Activated B cell treated with CpG ODN at 0.5 μM for 24 hours (primary cell): ENCODE measurements at regions not wholly inside any gene's neighbourhood (a gene's known extent, or its start where the extent isn't known, plus 50 kb on each side); places are given as distances from the start of the nearest gene placed in this dataset.

Experiments used
- ATAC-seq: fragments of 200-7000 bp; cut with Tn5 transposase; one replicate; pipeline ENCODE4 v1.10.0; 2021; ENCODE audit warnings: low read depth, mild to moderate bottlenecking, moderate library complexity
- CTCF ChIA-PET: fragments of 350-600 bp; sonication (Branson Sonifier 250); formaldehyde crosslinking; loops from one replicate; lab custom pipeline; 2021; ENCODE audit warnings: antibody characterized with exemption; lab: Charles Lee
- POLR2A ChIA-PET: fragments of 350-600 bp; sonication (Branson Sonifier 250); formaldehyde crosslinking; loops from one replicate; lab custom pipeline; 2021; ENCODE audit warnings: antibody characterized with exemption; lab: Charles Lee
- DNase-seq: peaks from one replicate; pipeline ENCODE4 v3.0.0; 2022
- H3K27ac Mint-ChIP-seq: one replicate; pipeline ENCODE4 v1.8.0; 2020; ENCODE audit warnings: mixed read lengths
- H3K27me3 Mint-ChIP-seq: one replicate; pipeline ENCODE4 v1.8.0; 2021; ENCODE audit warnings: mixed read lengths
- H3K36me3 Mint-ChIP-seq: one replicate; pipeline ENCODE4 v1.8.0; 2021; ENCODE audit warnings: low read depth, mixed read lengths
- H3K4me1 Mint-ChIP-seq: one replicate; pipeline ENCODE4 v1.8.0; 2021; ENCODE audit warnings: mixed read lengths
- H3K4me3 Mint-ChIP-seq: one replicate; pipeline ENCODE4 v1.8.0; 2020; ENCODE audit warnings: mild to moderate bottlenecking, mixed read lengths
- H3K9me3 Mint-ChIP-seq: one replicate; pipeline ENCODE4 v1.8.0; 2020; ENCODE audit warnings: mixed read lengths
- CTCF ChIP-seq: fragments of 200-600 bp; IDR thresholded peaks from one replicate; pipeline ENCODE4 v1.8.0; 2022; ENCODE audit warnings: antibody characterized with exemption, mild to moderate bottlenecking
- intact Hi-C: fragments of 100-400 bp; cut with micrococcal nuclease; formaldehyde crosslinking; loops from one replicate; pipeline ENCODE4 v1.15.1; 2024

GRCh38 chr20:47868236-47868635, 83.0 kb upstream of the SULF2 start:
- TF ChIP-seq CTCF, result no peak
- intact Hi-C loops, result no loop called here
- ChIA-PET CTCF (no interaction called here), POLR2A (no interaction called here)
- DNase-seq (no peak), ATAC-seq (no peak)
- H3K4me1 Mint-ChIP-seq, result no peaks in the 10 kb centered on the region
- H3K4me3 Mint-ChIP-seq, result no peak overlapping the region
- no peak overlapping the region for H3K27ac Mint-ChIP-seq
- peaks cover 24% of the 10 kb centered on the region for H3K27me3 Mint-ChIP-seq
- H3K36me3 Mint-ChIP-seq, result no peaks in the 10 kb centered on the region
- peaks cover 3% of the 10 kb centered on the region for H3K9me3 Mint-ChIP-seq

- intact Hi-C loops, result no loop called here
- DNase-seq, result no peak
- POLR2A ChIA-PET, result no interaction called here
- Mint-ChIP-seq H3K4me3 (no peak overlapping the region), H3K9me3 (peaks cover 7% of the 10 kb centered on the region), H3K27ac (no peak overlapping the region), H3K27me3 (peaks cover 24% of the 10 kb centered on the region), H3K4me1 (no peaks in the 10 kb centered on the region), H3K36me3 (no peaks in the 10 kb centered on the region)
- CTCF ChIA-PET, result no interaction called here
- no peak for ATAC-seq
- no peak for TF ChIP-seq CTCF
These were observed 82.5 kb upstream of the SULF2 start for GRCh38 chr20:47867831-47868230.

- Mint-ChIP-seq H3K27ac (no peak overlapping the region), H3K36me3 (no peaks in the 10 kb centered on the region), H3K27me3 (peaks cover 24% of the 10 kb centered on the region), H3K4me3 (no peak overlapping the region), H3K9me3 (peaks cover 8% of the 10 kb centered on the region), H3K4me1 (no peaks in the 10 kb centered on the region)
- ChIA-PET CTCF (no interaction called here), POLR2A (no interaction called here)
- ATAC-seq (no peak), DNase-seq (no peak)
- intact Hi-C loops, result no loop called here
- TF ChIP-seq CTCF, result no peak
These were observed 81.2 kb upstream of the SULF2 start for GRCh38 chr20:47866480-47866879.

GRCh38 chr20:47865912-47866311, 80.6 kb upstream of the SULF2 start:
- Mint-ChIP-seq H3K27ac (no peak overlapping the region), H3K9me3 (peaks cover 8% of the 10 kb centered on the region), H3K4me3 (no peak overlapping the region), H3K36me3 (no peaks in the 10 kb centered on the region), H3K27me3 (peaks cover 24% of the 10 kb centered on the region), H3K4me1 (no peaks in the 10 kb centered on the region)
- no peak for ATAC-seq
- TF ChIP-seq CTCF, result no peak
- no peak for DNase-seq
- intact Hi-C loops, result no loop called here
- ChIA-PET POLR2A (no interaction called here), CTCF (no interaction called here)

GRCh38 chr20:47865451-47865850, 80.2 kb upstream of the SULF2 start:
- H3K9me3 Mint-ChIP-seq, result peaks cover 8% of the 10 kb centered on the region
- no peak overlapping the region for H3K4me3 Mint-ChIP-seq
- CTCF ChIA-PET, result no interaction called here
- no peak for DNase-seq
- H3K4me1 Mint-ChIP-seq, result no peaks in the 10 kb centered on the region
- intact Hi-C loops, result no loop called here
- peaks cover 24% of the 10 kb centered on the region for H3K27me3 Mint-ChIP-seq
- no peak overlapping the region for H3K27ac Mint-ChIP-seq
- ATAC-seq, result no peak
- POLR2A ChIA-PET, result no interaction called here
- H3K36me3 Mint-ChIP-seq, result no peaks in the 10 kb centered on the region
- no peak for TF ChIP-seq CTCF
